ENCODE measurements at regions not wholly inside any gene's neighbourhood (a gene's known extent, or its start where the extent isn't known, plus 50 kb on each side); places are given as distances from the start of the nearest gene placed in this dataset.

- WGBS (ENCODE audit: insufficient coverage, low coverage, low lambda C conversion rate, missing lambda C conversion rate): 100% methylated on average over 1 of the region's 8 CpGs
- intact Hi-C loops (cut with DNase I): no loop called here
- peaks cover 0 to 6% (median 0%) of the 10 kb centered on the region in 4 donors for H3K4me1 ChIP-seq
- H3K27me3 ChIP-seq: no peaks in the 10 kb centered on the region
- H3K9me3 ChIP-seq: no peaks in the 10 kb centered on the region
- H3K4me3 ChIP-seq: no peak overlapping the region
- H3K36me3 ChIP-seq: no peaks in the 10 kb centered on the region
- H3K27ac ChIP-seq: no peak overlapping the region
- DNase-seq: no peak
- TF ChIP-seq CTCF (IDR thresholded peaks at IDR 0.05) (no peak), POLR2A (IDR thresholded peaks at IDR 0.05) (no peak)
- ATAC-seq: peak in 1 of 4 donors; percentile 31
Measured at GRCh38 chr5:89229331-89230070, 346.5 kb upstream of the MEF2C start.

- H3K4me1 ChIP-seq: peaks cover 0 to 6% (median 0%) of the 10 kb centered on the region in 4 donors
- no peaks in the 10 kb centered on the region for H3K9me3 ChIP-seq
- no peak overlapping the region for H3K4me3 ChIP-seq
- no peaks in the 10 kb centered on the region for H3K27me3 ChIP-seq
- ATAC-seq: no peak
- no peaks in the 10 kb centered on the region for H3K36me3 ChIP-seq
- 100% methylated on average over 1 of the region's 1 CpG for WGBS (ENCODE audit: insufficient coverage, low coverage, low lambda C conversion rate, missing lambda C conversion rate)
- intact Hi-C loops (cut with DNase I): no loop called here
- no peak for DNase-seq
- TF ChIP-seq CTCF (IDR thresholded peaks at IDR 0.05) (no peak), POLR2A (IDR thresholded peaks at IDR 0.05) (no peak)
- no peak overlapping the region for H3K27ac ChIP-seq
Measured at GRCh38 chr5:89228355-89228754, 345.4 kb upstream of the MEF2C start.

DNA sequence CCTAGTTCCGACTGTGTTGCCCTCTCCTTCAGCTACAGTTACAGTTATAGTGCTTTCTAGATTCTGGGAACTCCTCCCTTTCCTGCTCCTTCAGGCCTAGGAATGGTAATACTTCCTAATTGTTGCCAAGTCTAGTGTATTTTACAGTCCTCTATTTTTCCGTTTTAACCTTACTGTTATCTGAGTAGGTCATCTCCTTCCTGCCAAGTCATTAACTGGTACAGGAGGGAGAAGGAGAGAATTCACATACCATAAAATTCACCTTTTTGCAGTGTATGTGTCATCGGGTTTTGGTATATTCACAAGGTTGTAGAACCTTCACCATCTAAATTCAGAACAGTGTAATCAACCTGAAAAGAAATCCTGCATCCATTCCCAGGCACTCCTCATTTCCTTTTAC lies 335.4 kb upstream of the MEF2C start:
- ATAC-seq (no peak), DNase-seq (no peak)
- TF ChIP-seq CTCF (IDR thresholded peaks at IDR 0.05): no peak
- no peak for TF ChIP-seq POLR2A (IDR thresholded peaks at IDR 0.05)
- H3K27me3 ChIP-seq: no peaks in the 10 kb centered on the region
- no peaks in the 10 kb centered on the region for H3K4me1 ChIP-seq
- no peaks in the 10 kb centered on the region for H3K36me3 ChIP-seq
- no peaks in the 10 kb centered on the region for H3K9me3 ChIP-seq
- intact Hi-C loops (cut with DNase I): no loop called here
- no peak overlapping the region for H3K27ac ChIP-seq
- no peak overlapping the region for H3K4me3 ChIP-seq
- 66% methylated on average over 3 of the region's 3 CpGs for WGBS (ENCODE audit: insufficient coverage, low coverage, low lambda C conversion rate, missing lambda C conversion rate)

DNA sequence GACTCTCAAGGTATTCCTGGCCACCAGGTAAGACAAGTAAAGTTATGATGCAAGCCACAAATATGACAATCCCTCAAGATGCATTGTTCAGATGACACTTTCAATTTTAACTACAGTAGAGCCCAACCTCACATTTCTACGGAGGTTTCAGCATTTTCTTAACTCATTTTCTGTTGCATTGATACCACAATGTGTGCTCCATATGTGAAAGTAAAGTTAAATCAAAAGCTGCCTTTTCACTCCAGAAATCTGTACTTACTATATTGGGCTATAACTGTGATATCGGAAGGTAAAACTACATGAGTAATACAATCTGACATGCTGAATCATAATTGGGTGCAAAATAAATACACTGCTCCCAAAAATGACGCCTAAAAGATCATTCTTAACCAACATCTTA lies 333.6 kb upstream of the MEF2C start:
- no peak for DNase-seq
- ATAC-seq: no peak
- intact Hi-C loops (cut with DNase I): no loop called here
- Histone ChIP-seq H3K36me3 (no peaks in the 10 kb centered on the region), H3K9me3 (no peaks in the 10 kb centered on the region), H3K4me1 (no peaks in the 10 kb centered on the region), H3K27me3 (no peaks in the 10 kb centered on the region), H3K27ac (no peak overlapping the region), H3K4me3 (no peak overlapping the region)
- WGBS (ENCODE audit: insufficient coverage, low coverage, low lambda C conversion rate, missing lambda C conversion rate): 88% methylated on average over 3 of the region's 3 CpGs
- TF ChIP-seq POLR2A (IDR thresholded peaks at IDR 0.05) (no peak), CTCF (IDR thresholded peaks at IDR 0.05) (no peak)
